HG03575 (cell line): ENCODE measurements at regions not wholly inside any gene's neighbourhood (a gene's known extent, or its start where the extent isn't known, plus 50 kb on each side); places are given as distances from the start of the nearest gene placed in this dataset.
"Not testable (repeated sequence)": the region's sequence is repeated elsewhere in the genome, so short reads cannot be mapped to it uniquely, and the experiment has no call there.

Experiments
- ATAC-seq: cut with Tn5 transposase; IDR thresholded peaks from one replicate; pipeline ENCODE4 v1.9.1; 2021; ENCODE audit not compliant: unreplicated experiment, insufficient number of reproducible peaks, low FRiP score; ENCODE audit errors: extremely low read depth

- no peak for ATAC-seq
Observed at GRCh38 chrX:39771089-39771488, 326.7 kb downstream of the BCOR start.

DNA sequence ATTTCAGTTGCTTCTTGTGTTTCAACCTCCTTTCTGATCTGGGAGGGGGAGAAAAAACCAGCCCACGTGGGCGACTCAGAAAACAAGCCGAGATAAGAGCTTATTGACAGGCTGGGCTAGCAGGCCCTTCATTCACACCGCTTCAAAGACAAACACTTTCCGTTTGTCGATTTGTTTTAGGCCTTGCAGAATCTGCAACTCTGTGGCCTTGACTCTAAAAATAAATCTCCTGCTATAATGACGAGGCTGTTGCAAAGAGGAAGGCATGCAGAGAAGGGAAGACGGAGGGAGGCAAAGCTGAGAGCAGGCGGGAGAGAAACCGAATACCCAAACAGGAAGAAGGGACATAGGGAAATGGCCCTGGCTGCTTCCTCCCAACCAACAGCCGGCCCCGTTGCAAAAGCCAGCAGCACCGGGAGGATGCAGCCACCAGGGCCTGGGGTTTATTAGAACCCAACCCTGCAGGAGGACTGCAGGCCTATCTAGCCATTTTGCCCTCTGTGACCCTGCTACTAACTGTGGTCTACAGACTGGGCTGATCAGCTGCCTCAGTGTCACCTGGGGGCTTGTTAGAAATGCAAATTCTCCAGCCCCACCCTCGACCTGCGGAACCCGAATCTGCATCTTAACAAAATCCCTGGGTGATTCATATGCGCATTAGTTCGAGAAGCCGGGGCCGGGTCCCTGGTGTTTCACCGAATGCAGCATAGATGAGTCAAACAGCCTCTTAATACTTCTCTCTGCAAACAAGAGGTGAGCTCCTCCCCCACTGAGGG is 325.5 kb downstream of the BCOR start:
- no peak for ATAC-seq

- ATAC-seq: no peak
Observed at GRCh38 chrX:39773150-39773549, 324.6 kb downstream of the BCOR start.

- no peak for ATAC-seq
Observed at GRCh38 chrX:39773923-39774773, 323.6 kb downstream of the BCOR start.

GRCh38 chrX:39774774-39775328 is 322.9 kb downstream of the BCOR start:
- no peak for ATAC-seq

- ATAC-seq: no peak
Observed at GRCh38 chrX:39777623-39778025, 320.1 kb downstream of the BCOR start.

DNA sequence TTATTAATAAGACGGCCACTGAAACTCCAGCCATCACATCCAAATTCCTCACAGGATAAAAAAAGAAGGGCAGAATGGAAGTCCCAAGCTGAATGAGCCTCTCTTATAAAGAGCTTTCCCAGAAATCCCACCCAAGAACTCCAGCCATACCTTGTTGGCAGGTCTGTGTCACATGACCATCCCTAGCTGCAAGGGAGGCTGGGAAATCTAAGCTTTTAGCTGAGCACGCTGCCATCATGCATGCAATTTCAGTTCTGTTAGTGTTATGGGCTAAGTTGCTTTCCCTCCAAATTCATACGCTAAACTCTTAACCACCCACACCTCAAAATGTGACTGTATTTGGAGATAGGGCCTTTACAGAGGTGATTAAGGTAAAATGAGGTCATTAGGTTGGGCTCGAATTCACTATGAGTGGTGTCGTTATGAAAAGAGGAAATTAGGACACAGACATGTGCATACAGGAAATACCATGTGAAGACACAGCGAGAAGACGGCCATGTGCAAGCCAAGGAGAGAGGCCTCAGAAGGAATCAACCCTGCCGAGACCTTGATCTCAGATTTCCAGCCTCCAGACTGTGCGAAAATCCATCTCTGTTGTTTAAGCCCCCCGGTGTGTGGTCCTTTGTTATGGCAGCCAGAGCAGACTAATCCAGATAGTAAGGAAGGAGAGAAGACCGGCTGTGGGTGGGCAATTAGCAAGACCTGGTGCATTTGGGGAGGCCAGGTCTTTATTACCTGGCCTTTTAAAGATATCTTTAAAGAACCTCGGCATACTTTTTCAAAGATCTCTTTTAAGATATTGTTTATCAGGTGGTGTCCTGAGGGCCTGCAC is 317.6 kb downstream of the BCOR start:
- no peak for ATAC-seq

- no peak for ATAC-seq
Observed at GRCh38 chrX:39782276-39782675, 315.5 kb downstream of the BCOR start.

- ATAC-seq: no peak
Observed at GRCh38 chrX:39787999-39788398, 309.8 kb downstream of the BCOR start.

DNA sequence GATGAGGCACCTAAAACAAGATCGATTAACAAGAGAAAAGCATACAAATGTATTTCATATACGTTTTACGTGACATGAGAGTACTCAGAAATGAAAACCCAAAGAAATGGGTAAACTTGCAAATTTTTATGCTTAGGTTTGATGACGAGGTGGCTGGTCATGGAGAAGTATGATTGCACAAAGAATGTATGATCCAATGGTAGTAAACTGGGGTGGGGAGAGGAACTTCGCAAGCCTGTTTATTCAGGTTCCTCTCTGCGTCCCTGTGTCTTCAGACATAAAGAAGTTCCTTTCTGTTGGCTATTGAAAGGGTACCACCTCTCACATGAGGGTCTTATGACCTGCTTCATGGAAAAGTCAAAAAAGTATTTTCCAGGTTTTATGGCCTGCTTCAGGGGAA is 309.2 kb downstream of the BCOR start:
- no peak for ATAC-seq

GRCh38 chrX:39791691-39792090 is 306.1 kb downstream of the BCOR start:
- ATAC-seq: no peak

GRCh38 chrX:39795605-39796004 is 302.2 kb downstream of the BCOR start:
- no peak for ATAC-seq

- no peak for ATAC-seq
Observed at GRCh38 chrX:39796856-39797255, 300.9 kb downstream of the BCOR start.

DNA sequence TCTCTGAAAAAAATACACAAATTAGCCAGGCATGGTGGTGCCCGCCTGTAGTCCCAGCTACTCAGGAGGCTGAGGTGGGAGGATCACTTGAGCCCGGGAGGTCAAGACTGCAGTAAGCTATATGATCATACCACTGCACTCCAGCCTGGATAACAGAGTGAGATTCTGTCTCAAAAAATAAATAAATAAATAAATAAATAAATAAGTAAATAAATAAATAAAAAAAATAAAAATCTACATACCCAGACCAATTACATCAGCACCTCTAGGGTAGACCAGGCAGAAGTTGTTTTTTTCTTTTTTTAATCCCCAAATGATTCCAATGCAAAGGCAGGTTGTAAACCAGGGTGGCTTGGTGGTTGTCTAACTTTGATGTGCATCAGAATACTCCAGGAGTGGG is 299.3 kb downstream of the BCOR start:
- not testable (repeated sequence) for ATAC-seq

DNA sequence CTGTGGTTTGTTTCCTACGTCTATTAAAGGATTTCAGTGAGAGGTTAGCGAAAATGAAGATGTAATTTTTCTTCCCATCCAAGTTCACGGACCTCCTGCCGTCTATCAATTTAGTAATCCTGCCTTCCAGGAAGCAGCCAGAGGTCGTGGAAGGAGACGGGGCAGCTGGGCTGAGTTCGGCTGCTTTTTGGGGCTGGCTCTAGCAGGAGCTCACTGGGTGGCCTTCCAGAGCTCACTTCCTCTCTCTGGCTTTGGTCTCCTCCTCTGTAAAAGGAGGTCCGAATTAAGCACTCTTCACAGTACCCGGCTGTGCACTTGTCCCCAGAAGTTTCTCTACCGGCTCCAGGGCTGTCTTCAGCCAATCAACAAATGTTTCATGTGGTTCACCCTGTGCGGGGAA is 295.4 kb downstream of the BCOR start:
- no peak for ATAC-seq

DNA sequence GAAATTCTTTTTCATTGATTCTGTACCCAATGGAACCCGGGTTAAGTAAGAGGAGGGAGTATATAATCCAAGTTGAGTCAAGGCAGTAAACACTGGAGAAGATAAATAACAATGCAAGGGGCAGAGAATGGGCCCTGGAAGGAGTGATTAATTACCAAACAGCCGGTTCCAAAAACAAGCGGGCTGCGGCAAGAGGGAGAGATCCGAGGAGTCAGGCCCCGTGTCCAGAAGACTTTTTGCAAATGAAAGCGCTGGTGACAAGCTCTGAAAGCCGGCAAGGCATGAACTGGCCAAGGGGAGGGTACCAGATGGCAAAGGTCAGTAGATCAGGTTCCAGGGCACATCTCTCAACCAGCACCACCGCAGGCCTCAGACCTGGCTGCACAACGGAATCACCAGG is 294.9 kb downstream of the BCOR start:
- ATAC-seq: no peak

DNA sequence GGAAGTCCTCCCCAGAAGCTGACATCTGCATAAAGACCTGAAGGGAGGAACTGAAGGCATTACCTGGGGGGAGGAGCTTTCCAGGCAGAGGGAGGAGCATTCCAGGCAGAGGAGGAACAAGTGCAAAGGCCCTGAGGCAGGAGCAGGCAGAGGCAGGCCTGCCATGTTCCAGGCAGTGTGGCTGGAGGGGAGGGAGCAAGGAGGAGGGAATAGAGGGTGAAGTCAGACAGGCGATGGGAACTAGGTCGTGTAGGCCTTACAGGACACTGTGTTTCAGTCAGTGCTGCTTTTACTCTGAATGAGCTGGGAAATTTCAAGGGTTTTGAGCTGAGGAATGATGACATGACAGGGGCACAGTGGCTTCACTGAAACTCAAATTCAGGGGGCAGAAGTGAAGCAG is 292.7 kb downstream of the BCOR start:
- no peak for ATAC-seq

DNA sequence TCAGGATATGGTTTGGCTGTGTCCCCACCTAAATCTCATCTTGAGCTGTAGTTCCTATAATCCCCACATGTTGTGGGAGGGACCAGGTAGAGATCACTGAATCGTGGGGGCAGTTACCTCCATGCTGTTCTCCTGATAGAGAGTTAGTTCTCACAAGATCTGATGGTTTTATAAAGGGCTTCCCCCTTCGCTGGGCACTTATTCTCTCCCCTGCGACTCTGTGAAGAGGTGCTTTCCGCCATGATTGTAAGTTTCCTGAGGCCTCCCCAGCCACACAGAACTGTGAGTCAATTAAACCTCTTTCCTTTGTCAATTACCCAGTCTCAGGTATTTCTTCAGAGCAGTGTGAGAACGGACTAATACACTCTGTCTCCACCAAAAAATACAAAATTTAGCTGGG is 291.9 kb downstream of the BCOR start:
- ATAC-seq: no peak

GRCh38 chrX:39808471-39808917 is 289.3 kb downstream of the BCOR start:
- ATAC-seq: no peak
